Stimulated activated CD4-positive, alpha-beta T cell treated with anti-CD3 and anti-CD28 coated beads, Interleukin-12 subunit alpha, Interleukin-12 subunit beta, amount 100 ng/mL, for 4 hours (primary cell): ENCODE measurements at regions not wholly inside any gene's neighbourhood (a gene's known extent, or its start where the extent isn't known, plus 50 kb on each side); places are given as distances from the start of the nearest gene placed in this dataset.
"Not testable (repeated sequence)": the region's sequence is repeated elsewhere in the genome, so short reads cannot be mapped to it uniquely, and the experiment has no call there.

Experiments
- DNase-seq: peaks from one replicate; pipeline ENCODE4 v3.0.0-alpha.2; 2020

DNA sequence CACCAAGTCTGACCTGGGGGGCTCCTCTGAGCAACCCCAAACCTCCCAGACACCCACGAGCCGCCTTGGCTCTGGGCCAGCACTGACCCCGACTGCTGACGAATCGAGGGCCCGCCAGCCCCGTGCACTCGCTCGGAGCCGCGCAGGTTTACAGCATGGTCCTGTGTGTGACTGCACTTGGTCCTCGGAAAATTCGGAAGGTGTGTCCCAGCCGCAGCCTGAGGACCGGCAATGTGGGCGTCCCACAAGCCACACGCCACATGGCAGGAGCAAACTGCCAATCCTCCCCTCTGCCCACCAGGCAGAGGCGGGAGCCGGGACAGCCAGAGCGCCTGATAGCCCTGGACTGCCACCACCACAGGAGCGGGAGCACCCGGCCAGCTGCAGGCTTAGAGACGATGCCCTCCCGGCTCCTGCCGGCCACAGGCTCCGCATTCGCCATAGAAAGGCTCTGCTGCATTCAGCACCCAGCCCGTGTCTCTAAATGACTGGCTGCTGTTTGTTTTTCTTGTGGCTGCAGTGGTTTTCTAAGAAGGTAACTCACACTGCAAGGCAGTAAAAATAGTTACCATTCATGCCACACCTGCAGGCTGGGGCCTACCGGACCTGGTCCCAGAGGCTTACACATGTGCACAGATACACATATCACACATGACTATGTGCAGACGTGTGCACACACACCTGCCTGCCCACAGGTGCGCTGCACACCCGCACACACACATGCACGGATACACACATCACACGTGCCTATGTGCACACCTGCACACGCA is 5415.3 kb upstream of the TPTE start:
- peak; percentile 19 for DNase-seq

DNA sequence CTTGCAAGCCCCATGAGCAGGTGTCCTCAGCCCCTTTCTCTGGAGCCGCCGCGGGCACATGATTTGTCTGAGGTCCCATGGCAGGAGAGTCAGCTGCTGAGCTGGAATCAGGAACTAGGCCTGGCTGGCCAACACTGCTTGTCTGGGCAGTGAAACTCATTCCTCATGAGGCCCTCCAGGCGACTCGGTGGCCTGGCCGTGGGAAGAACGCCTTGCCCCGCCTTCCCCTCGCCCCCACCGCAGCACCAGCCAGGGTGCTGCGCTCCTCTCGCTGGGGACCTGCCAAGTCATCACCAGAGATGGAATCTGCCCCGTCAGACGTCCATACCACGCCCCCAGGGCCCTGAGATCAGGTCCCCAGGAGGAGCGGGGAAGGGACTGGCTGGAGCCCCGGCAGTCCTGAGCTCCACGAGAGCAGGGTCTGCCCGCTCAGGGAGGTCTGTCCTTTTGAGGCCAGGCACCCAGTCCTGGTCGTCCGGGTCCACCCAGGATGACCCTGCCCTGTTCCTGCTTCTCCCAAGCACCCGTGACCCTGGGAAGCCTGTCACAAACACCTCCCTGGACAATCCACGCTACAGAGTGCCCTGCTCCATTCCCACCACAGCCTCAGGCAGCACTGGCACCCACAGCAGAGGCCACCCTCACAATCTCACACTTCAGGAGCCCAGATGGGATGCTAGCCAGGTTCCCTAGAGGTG is 5414.5 kb upstream of the TPTE start:
- DNase-seq: not testable (repeated sequence)

DNA sequence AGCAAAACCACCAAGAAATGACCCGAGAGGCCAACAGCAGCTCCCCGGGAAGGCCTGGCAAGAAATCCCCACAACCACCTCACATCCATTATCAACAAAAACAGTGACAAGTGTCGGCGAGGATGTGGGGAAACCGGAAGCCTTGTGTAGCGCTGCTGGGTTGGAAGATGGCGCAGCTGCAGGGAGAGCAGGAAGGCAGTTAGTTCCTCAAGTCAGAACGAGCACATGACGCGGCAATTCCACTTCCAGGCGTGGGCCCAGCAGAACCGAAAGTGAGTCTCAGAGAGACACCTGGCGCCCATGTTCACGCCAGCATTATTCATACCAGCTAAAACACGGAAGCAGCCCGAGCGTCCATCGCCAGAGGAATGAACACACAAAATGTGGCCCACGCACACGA is 5413.7 kb upstream of the TPTE start:
- DNase-seq: not testable (repeated sequence)

DNA sequence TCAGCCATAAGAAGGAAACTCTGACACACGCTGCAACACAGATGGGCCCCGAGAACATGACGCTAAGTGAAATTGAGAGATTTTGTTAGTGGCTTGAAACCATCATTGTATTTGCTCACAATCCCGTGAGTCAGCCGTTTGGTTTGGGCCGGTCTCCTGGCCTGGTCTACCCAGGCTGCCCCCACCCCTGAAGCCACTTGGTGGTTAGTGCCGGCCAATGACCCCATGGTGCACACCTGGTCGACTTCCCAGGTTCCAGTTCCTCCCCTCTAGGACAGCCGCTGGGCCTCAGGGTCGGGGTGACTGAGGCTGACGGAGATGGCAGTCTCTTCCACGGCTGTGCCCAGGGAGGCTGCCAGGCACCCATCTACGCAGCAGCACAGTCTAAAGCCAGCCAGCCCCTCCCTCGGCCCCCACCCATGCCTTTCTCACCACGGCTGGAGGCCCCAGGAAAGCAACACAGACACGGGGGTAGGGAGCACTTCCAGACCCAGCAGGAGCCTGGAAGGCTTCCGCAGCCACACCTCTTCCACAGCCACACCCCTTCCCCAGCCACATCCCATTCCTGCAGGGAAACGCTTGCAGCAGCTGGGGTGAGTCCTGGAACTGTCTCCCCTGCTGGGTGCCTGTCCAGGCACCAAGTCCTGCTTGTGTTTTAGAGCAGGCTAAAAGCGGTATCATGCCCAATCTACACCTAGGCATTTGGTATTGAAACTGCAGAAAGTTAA is 5413.2 kb upstream of the TPTE start:
- DNase-seq: not testable (repeated sequence)

DNA sequence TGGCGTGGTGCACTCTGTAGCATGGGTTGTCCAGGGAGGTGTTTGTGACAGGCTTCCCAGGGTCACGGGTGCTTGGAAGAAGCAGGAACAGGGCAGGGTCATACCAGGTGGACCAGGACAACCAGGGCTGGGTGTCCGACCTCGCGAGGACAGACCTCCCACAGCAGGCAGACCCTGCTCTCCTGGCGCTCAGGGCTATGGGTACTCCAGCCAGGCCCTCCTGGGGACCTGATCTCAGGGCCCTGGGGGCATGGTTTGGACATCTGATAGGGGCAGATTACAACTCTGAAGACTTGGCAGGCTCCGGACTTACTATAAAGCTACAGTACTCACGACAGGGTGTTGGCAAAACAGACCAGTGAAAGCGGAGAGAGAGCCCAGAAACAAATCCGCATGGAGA is 5410.2 kb upstream of the TPTE start:
- DNase-seq: not testable (repeated sequence)

DNA sequence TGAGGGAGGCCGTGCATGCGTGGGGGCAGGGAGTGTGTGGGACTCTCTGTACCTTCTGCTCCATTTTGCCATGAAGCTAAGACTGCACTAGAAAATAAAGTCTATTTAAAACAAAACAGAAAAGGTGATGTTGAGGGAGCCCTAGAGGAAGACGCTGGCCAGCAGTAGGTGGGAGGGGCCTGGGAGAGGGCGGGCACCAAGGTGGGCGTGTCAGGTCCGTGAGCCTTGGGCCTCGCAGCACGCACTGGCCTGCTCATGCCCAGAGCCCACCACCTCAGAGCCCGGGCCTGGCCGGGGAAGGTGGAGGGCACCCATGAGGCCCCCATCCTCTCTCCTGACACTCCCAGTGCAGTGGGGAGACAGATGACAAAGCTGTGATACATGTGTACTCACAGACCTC is 5408.3 kb upstream of the TPTE start:
- not testable (repeated sequence) for DNase-seq

DNA sequence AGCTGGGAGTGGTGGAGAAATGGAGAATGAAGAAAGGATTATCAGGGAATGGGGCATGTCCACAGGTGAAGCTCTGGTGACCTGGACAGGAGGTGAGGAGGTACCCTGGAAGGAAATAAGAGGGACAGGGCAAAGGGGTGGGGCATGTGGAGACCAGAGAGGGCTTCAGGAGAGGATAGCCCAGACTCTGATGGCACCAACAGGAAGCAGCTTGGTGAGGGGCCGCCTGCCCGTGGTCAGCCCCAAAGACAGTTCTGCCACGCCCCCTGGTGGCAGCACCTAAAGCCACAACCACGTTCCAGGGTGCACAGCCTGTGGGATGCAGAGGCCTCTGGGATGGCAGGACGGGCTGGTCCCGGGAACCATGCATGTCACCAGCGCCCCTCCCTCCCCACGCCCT is 5406.9 kb upstream of the TPTE start:
- DNase-seq: not testable (repeated sequence)

DNA sequence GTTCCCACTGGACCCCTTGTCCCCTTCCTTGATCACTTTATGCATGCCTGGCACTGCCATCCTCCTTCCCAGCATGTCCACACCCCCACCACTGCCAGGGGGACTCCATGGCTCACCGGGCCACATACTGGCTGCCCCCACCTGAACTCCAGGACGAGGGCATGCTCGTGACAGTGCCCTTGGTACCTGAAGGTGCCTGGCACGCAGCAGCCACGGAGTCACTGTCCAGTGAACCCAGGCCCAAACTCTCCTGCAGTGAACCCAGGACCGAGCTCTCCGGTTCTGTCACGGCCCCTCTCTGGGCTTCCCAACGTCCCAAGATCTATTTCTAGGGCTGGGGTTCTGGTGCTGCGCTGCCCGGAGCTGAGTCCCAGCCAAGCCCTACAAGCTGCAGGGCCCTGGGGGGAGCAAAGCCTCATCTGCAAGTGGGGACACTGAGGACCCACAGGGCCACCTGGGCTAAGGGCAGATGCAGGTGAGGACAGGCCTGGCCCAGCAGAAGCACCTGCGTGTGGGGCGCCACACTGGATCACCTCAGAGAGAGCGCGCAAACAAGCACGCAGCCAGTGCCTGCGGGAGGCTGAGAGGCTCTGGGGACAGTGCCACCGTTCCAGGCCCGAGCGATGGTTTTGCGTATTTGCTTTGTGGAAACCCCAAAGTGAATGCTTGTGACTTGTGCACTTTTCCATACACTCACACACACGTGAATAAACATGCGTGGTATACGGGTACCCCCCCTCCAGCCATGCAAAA is 5406.3 kb upstream of the TPTE start:
- not testable (repeated sequence) for DNase-seq

DNA sequence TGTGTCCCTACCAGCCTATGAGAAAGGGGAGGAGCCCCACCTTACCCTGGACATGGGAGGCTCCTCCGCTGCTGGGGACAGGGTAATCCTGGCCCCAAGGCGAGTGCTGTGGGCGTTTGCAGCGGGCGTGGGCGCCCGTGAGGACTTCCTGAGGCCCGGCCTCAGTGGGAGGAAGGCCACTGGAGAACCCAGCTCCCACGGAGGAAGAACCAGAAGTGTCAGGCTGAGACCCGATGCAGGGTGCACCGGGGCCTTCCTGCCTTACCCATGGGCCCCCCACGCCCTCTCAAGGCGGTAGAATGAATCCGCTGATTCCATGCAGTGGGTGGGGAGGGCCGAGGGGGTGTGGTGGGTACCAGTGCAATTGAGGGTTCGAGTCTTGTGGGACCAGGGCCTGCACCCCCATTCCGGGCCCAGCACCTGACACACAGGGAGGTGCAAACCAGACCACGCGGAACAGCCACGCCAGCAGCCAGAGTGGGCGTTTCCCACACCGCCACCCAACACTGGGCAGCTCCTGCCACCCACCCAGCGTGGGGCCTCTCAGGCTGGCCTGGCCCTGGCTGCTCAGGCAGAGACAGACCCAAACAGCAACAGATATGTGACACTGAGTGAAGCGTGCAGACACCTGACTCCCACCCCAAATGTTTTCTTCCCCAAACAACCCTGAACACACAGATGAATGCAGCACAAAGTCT is 5405.6 kb upstream of the TPTE start:
- DNase-seq: not testable (repeated sequence)

DNA sequence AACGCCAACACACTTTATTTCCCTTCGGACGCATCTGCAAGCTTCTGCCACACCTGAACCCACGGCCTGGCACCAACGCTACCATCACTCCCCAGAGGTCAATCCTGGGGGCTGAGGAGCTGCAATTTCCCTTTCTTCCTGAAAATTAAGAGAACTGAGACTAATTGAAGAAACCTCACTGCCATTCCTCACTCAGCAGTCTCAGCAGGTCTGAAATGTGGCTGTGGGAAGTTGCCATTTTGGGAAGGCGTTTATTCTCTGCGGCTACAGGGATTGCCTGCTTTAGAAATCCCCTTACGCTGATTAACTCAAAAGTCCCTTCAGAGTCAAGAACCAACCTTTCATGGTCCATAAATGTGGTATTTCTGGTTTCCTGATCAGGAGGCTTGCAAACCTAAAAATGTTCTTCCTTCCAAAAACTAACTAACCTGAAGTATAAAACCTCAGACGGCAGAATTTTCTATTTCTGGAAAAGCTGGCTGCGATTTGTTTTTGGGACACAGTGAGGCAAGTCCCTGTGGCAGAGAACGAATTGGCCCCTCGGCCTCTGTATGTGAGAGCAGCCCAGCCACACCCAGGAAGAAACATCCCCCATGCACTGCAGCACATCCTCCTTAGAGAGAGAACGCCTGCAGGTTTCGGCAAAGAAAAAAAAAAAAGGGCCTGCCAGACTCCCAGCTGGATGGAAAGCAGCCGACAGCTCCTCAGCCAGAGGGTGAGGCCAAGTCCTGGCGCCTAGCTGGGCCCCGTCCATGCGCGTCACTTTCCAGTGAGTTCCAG is 5404.8 kb upstream of the TPTE start:
- DNase-seq: not testable (repeated sequence)

DNA sequence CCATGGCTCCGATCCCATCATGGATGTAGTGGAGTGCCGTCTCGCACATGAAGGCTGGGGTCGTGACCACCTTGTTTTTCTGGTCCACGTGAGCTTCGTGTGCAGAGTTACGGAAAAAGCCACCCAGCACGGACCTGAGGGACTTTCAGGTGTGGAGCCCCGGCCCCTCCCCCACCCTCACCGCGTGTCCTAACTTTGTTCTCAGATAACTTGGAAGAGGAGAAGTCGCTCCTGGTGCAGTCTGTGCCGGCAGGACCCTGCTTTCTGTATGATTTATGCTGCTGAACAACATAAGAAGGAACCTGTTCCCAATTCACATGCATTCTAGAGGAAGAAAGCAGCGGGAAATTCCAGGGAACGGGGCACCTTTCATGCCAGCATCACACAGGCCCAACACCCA is 5404.2 kb upstream of the TPTE start:
- not testable (repeated sequence) for DNase-seq

DNA sequence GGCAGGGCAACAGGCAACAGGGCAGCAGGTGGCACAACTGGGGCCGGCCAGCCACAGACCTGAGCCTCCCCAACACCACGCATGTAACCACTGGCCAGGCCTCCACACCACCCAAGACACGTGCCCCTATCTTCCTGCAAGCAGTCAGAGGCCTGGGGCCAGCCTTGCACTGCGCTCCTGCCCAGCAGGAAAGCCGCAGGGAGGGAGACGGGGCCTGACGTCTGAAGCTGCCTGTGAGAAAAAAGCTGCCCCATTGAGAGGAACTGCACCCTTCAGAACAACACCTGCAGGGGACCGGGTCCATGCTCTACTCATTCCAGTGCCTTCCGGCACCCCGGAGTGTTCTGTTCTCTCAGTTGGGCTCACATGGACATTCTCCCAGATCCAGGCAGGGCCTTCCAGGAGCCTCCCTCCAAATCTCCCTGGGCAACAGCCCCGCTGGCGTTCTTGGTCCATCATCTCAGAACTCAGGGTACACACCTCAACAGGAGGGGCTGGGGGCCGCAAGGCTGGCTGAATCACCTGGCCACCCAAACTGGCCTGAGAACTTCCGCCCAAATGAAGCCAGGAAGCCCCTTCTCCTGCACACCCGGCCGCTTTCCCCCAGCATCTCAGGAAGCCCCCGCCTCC is 5403.6 kb upstream of the TPTE start:
- DNase-seq: not testable (repeated sequence)

DNA sequence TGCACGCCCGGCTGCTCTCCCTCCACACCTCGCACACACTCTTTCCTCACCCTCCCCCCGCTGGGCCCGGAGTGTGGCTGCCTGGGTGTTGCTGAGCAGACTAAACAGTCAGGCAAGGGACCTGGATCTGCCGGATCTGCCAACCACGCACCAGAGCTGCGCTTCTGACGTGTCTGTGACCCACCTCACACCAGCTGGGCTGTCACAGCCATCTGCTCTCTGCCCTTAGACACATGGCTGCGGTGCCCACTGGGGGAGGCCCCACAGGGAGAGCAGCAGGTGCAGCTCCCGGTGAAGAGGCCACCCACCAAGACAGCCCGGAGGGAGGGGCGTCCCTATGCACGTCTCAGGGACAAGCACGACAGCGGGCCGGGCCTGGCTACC is 5403.1 kb upstream of the TPTE start:
- not testable (repeated sequence) for DNase-seq

DNA sequence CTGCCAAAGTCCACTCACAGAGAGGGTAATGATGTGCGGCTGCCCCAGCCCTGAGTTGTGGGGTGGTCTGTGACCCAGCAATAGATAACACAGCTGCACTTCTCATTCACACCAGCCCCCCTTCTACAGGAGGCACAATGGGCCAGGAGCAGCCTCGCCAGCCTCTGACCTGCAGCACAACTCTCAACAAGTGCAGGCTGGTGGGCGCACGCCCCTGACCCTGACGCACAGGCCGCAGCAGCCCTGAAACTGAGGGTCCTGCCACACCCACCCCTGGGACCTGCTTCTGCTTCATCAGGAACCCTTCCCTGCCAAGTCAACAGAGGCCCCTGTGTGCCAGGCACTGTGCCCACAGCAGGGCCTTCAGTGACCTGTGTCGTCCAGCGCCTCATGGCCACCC is 5402.2 kb upstream of the TPTE start:
- DNase-seq: not testable (repeated sequence)

DNA sequence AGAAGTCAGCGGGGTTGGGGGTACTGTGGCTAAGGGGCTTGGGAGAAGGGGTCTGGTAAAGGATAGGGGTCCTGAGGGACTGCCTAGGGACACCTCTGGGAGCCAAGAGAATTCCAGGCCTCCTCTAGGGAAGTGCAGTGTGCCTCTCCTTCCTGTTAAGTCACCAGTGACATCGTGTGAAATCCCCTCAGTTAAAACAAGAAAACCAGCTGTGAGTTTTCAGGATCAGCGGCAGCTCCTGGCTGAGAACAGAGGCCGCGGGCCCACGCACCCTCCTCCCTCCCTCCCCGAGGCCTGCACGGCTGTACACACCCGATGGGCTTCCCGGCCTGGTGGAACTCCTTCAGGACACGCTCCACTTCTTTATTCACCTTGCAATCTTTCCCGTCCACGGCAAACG is 5400.0 kb upstream of the TPTE start:
- not testable (repeated sequence) for DNase-seq

DNA sequence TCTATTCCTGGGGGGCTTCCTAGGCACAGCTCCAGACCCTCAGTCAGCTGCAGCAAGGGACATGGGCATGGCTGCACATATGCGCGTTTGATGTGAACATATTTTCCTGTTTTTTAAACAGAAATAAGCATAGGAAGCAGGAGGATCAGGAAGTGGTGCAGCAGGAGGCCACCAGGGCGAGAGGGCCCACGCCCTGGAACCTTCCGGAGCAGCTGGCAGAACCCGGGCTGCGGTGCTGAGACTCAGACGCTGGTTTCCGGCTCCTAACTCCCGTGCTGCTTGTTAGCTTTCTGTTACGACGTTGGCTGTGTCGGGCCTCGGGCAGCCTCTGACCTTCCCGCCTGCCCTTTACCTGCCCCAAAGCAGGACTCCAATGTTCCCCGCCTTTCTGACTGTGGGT is 5399.5 kb upstream of the TPTE start:
- DNase-seq: not testable (repeated sequence)

DNA sequence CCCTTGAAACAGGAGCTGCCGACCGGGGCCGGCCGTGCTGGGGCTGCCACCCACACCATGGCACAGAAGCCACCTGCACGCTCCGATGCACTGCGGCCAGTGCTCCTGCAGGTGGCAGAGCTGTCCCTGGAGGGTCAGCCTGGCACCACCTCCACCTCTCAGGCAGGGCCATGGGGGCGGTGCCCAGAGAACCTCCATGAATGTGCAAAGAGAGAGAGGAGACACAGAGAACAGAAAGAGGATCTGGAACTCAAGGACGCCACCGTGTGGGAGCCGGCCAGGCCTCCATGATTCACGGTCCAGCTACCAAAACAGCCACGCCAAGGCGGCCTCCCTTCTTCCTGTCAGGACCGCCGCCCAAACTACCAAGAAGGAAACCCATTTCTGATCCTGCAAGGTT is 5397.7 kb upstream of the TPTE start:
- peak; percentile 70 for DNase-seq

DNA sequence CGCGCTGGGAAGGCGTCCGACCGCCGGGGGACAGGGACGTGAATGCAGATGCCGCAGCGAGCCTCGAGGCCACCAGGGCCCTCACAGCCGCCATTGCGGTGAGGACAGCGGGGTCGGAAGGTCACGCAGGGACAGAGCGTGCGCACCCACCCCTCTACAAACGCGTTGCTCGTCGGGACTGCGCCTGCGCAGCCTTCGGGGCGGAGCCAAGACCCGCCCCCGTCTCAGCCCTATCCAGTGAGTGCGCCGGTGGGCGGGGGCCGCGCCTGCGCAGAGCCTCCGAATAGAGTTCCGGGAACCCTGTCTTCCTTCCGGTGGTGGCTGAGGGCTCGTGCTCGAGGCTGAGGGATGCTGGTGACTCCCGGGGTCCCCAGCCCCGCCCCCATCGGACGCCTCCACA is 5393.1 kb upstream of the TPTE start:
- DNase-seq: peak; percentile 98

DNA sequence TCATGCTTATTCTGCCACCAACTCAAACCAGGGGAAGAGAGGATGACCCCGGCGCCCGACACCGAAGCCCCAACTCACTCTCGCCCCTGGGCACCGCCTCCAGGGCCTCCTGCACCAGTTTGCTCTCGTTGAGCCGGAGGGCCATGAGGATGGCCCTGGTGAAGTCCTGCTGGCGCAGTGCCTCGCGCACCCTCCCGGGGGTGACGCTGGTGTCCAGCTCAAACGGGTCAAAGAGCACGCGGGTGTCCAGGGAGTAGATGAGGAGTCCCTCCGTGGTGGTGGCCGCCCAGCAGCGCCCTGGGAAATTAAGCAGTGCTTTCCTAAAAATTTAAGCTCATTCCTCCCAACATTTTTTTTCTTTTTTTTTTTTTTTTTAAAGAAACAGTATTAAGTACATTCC is 5387.6 kb upstream of the TPTE start:
- not testable (repeated sequence) for DNase-seq

DNA sequence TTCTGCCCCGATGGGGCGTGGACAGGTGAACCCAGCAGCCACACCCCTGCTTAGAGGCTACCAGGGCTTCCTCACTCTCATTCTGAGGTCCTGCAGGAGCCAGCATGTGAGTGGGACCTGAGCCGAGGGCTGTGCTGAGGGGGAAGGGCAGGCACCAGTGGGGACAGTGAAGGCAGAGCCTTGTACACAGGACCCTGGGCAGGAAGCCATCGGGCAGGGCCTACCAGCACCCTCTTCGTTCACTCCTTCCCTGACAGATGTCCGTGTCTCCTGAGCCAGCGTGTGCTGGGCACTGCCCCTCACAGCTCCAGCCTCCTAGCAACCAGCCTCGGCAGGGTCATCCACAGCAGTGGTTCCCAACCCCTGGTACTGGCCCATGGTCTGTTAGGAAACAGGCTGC is 5385.0 kb upstream of the TPTE start:
- not testable (repeated sequence) for DNase-seq

DNA sequence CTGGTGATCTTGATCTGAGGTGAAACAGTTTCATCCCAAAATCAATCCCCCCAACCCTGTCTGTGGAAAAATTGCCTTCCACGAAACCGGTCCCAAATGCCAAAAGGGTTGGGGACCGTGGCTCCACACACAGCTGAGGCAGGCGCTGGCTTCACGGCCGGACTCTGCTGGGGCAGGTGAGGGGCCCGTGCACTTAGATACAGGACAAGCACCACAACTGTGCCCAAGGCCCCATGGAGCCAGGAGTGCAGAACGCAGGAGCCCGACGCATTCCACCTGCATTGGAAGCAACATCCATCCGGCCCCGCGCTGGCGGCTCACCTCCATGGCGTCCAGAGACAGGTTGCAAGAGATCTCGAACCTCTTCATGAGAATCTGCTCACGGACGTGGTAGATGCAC is 5384.4 kb upstream of the TPTE start:
- not testable (repeated sequence) for DNase-seq
